ENCODE measurements at regions not wholly inside any gene's neighbourhood (a gene's known extent, or its start where the extent isn't known, plus 50 kb on each side); places are given as distances from the start of the nearest gene placed in this dataset.

- TF ChIP-seq POLR2A (IDR thresholded peaks at IDR 0.05) (no peak), CTCF (IDR thresholded peaks at IDR 0.05) (no peak), POLR2AphosphoS5 (IDR thresholded peaks at IDR 0.05) (no peak)
Measured at GRCh38 chr4:81745050-81745449, 273.3 kb upstream of the RASGEF1B start.

All from transverse colon (tissue), 4 donors.